Amniotic stem cell (primary cell): ENCODE measurements at regions not wholly inside any gene's neighbourhood (a gene's known extent, or its start where the extent isn't known, plus 50 kb on each side); places are given as distances from the start of the nearest gene placed in this dataset.
"Not testable (repeated sequence)": the region's sequence is repeated elsewhere in the genome, so short reads cannot be mapped to it uniquely, and the experiment has no call there.

Experiments
- DNase-seq: peaks from one replicate; lab custom pipeline; 2025; lab: John Stamatoyannopoulos, UW

- DNase-seq: no peak
These were observed 542.1 kb upstream of the ID2 start for GRCh38 chr2:8139668-8140200.

GRCh38 chr2:8141079-8141707 is 540.7 kb upstream of the ID2 start:
- no peak for DNase-seq

GRCh38 chr2:8141780-8142179 is 540.1 kb upstream of the ID2 start:
- no peak for DNase-seq

- no peak for DNase-seq
These were observed 539.4 kb upstream of the ID2 start for GRCh38 chr2:8142461-8142860.

GRCh38 chr2:8144131-8144631 is 537.7 kb upstream of the ID2 start:
- no peak for DNase-seq

- DNase-seq: no peak
These were observed 537.1 kb upstream of the ID2 start for GRCh38 chr2:8144785-8145184.

- DNase-seq: not testable (repeated sequence)
These were observed 536.5 kb upstream of the ID2 start for GRCh38 chr2:8145375-8145774.

- no peak for DNase-seq
These were observed 535.5 kb upstream of the ID2 start for GRCh38 chr2:8146132-8147005.

GRCh38 chr2:8148260-8149006 is 533.4 kb upstream of the ID2 start:
- peak; percentile 69 for DNase-seq

GRCh38 chr2:8149007-8149405 is 532.9 kb upstream of the ID2 start:
- DNase-seq: no peak

GRCh38 chr2:8149985-8150539 is 531.8 kb upstream of the ID2 start:
- DNase-seq: peak; percentile 28

- no peak for DNase-seq
These were observed 530.0 kb upstream of the ID2 start for GRCh38 chr2:8151888-8152287.

GRCh38 chr2:8152392-8153257 is 529.2 kb upstream of the ID2 start:
- no peak for DNase-seq

GRCh38 chr2:8153258-8153718 is 528.6 kb upstream of the ID2 start:
- DNase-seq: no peak

GRCh38 chr2:8154270-8154669 is 527.6 kb upstream of the ID2 start:
- DNase-seq: no peak

GRCh38 chr2:8154936-8155335 is 526.9 kb upstream of the ID2 start:
- DNase-seq: no peak

GRCh38 chr2:8157621-8158430 is 524.0 kb upstream of the ID2 start:
- DNase-seq: no peak

- no peak for DNase-seq
These were observed 523.1 kb upstream of the ID2 start for GRCh38 chr2:8158711-8159110.

GRCh38 chr2:8159211-8159965 is 522.5 kb upstream of the ID2 start:
- no peak for DNase-seq
